H1 (cell line): ENCODE measurements at regions not wholly inside any gene's neighbourhood (a gene's known extent, or its start where the extent isn't known, plus 50 kb on each side); places are given as distances from the start of the nearest gene placed in this dataset.

ENCODE experiments used
- BACH1 ChIP-seq: IDR thresholded peaks from 2 replicates; pipeline ENCODE4 v1.6.1; 2012; ENCODE audit warnings: low read length, improper control_type of control experiment
- BCL11A ChIP-seq, 2 experiments: IDR thresholded peaks; one replicate each; pipeline ENCODE4 v1.6.1; 2011; ENCODE audit warnings: low read depth in 2 of 2, low read length in 2 of 2, mild to moderate bottlenecking in 2 of 2
- CEBPB ChIP-seq: IDR thresholded peaks from 2 replicates; pipeline ENCODE4 v1.6.1; 2012; ENCODE audit warnings: low read depth, low read length
- CHD2 ChIP-seq: IDR thresholded peaks from 2 replicates; pipeline ENCODE4 v1.6.1; 2012; ENCODE audit warnings: low read length, improper control_type of control experiment
- EZH2 ChIP-seq: fragments of 200-600 bp; sonication (generic); IDR thresholded peaks from 2 replicates; pipeline ENCODE4 v1.7.1; 2012; ENCODE audit warnings: low read depth, mild to moderate bottlenecking, moderate library complexity, low read length, inconsistent platforms; ENCODE audit not compliant: severe bottlenecking
- KDM1A ChIP-seq: fragments of 200-600, 300-600 bp; sonication (generic); IDR thresholded peaks from 2 replicates; pipeline ENCODE4 v1.7.1; 2016; ENCODE audit warnings: mild to moderate bottlenecking, low read length, borderline replicate concordance
- POLR2A ChIP-seq, 2 experiments: IDR thresholded peaks; 1 replicate in 1 of 2; 2 replicates in 1 of 2; pipeline ENCODE4 v1.6.1; 2011; ENCODE audit warnings: low read depth in 2 of 2, low read length in 2 of 2, mild to moderate bottlenecking in 2 of 2; ENCODE audit errors: control extremely low read depth in 1 of 2
- POLR2AphosphoS5 ChIP-seq: IDR thresholded peaks from 2 replicates; pipeline ENCODE4 v1.6.1; 2011; ENCODE audit warnings: low read depth, low read length
- RAD21 ChIP-seq, 2 experiments: IDR thresholded peaks in 1 of 2; conservative IDR thresholded peaks in 1 of 2; 2 replicates each; pipeline ENCODE4 v1.6.1; 2011; ENCODE audit warnings: low read depth in 2 of 2, low read length in 2 of 2, improper control_type of control experiment in 1 of 2, inconsistent platforms in 1 of 2, mild to moderate bottlenecking in 1 of 2, moderate library complexity in 1 of 2
- SRF ChIP-seq: IDR thresholded peaks from 2 replicates; pipeline ENCODE4 v1.6.1; 2011; ENCODE audit warnings: mild to moderate bottlenecking, low read depth, low read length, moderate library complexity
- YY1 ChIP-seq: IDR thresholded peaks from 2 replicates; pipeline ENCODE4 v1.6.1; 2011; ENCODE audit warnings: low read depth, mild to moderate bottlenecking, low read length
- TF ChIP-seq, protein P1 (sequence below), 3 experiments: IDR thresholded peaks; 1 replicate in 2 of 3; 2 replicates in 1 of 3; pipeline versions ENCODE4 v1.5.1 to v1.6.1; 2011; ENCODE audit warnings: low read length in 3 of 3, mild to moderate bottlenecking in 3 of 3, inconsistent platforms in 2 of 3, low read depth in 1 of 3, moderate library complexity in 1 of 3; ENCODE audit not compliant: insufficient read depth in 1 of 3; ENCODE audit errors: control extremely low read depth in 1 of 3

DNA sequence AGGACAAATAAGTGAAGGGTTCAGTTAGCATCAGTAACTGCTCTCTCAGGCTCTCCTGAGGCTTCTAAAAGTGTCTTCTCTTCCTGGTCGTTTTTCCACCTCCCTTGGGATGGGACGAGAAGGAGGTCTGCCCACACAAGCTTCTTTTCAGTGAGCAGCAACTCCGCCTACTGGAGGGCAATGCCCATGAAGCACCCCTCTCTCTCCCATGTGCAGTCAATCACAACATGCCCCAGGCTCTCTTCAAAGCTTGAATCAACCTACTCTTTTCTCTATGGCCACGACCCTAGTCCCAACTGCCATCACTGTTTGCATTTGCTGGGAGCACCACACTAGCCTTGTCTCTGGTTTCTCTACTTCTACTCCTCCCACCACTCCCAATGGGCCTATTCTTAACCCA lies 135.6 kb downstream of the RPS24 start:
- TF ChIP-seq SRF (no peak), POLR2A (IDR thresholded peaks at IDR 0.05; ENCODE audit: control extremely low read depth in 1 of 2, low read depth in 2 of 2, low read length in 2 of 2) (no peak), POLR2AphosphoS5 (no peak), CEBPB (no peak), EZH2 (no peak), YY1 (no peak), RAD21 (IDR thresholded peaks at IDR 0.05 in 1 of 2, conservative IDR thresholded peaks at IDR 0.05 in 1 of 2; ENCODE audit: low read depth in 2 of 2, low read length in 2 of 2) (peak in 1 of 2 experiments; percentile 7; a peak in 1 of 4 replicates), BCL11A (IDR thresholded peaks at IDR 0.05; ENCODE audit: low read depth in 2 of 2, low read length in 2 of 2) (no peak), KDM1A (no peak), BACH1 (no peak), CHD2 (no peak)
- TF ChIP-seq, protein P1, sequence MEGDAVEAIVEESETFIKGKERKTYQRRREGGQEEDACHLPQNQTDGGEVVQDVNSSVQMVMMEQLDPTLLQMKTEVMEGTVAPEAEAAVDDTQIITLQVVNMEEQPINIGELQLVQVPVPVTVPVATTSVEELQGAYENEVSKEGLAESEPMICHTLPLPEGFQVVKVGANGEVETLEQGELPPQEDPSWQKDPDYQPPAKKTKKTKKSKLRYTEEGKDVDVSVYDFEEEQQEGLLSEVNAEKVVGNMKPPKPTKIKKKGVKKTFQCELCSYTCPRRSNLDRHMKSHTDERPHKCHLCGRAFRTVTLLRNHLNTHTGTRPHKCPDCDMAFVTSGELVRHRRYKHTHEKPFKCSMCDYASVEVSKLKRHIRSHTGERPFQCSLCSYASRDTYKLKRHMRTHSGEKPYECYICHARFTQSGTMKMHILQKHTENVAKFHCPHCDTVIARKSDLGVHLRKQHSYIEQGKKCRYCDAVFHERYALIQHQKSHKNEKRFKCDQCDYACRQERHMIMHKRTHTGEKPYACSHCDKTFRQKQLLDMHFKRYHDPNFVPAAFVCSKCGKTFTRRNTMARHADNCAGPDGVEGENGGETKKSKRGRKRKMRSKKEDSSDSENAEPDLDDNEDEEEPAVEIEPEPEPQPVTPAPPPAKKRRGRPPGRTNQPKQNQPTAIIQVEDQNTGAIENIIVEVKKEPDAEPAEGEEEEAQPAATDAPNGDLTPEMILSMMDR (IDR thresholded peaks at IDR 0.05; ENCODE audit: control extremely low read depth in 1 of 3, insufficient read depth in 1 of 3, low read depth in 1 of 3, low read length in 3 of 3), result no peak
